ENCODE measurements at regions not wholly inside any gene's neighbourhood (a gene's known extent, or its start where the extent isn't known, plus 50 kb on each side); places are given as distances from the start of the nearest gene placed in this dataset.
"Not testable (repeated sequence)": the region's sequence is repeated elsewhere in the genome, so short reads cannot be mapped to it uniquely, and the experiment has no call there.

DNA sequence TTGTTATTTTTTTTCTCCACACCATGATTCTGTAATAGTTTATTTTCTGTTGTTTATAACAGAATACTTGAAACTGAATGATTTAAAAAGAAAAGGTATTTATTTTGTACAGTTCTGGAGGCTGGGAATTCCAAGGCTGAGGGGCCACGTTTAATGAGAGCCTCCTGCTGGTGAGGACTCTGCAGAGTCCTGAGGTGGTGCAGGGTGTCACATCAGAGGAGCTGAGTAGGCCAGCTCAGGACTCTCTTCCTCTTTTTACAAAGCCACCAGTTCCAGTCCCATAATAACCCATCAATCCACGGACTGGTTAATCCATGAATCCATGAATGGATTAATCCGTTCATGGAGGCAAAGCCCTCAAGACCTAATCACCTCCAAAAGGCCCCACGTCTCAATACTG is 71.6 kb downstream of the TFAP2A start:
- Histone ChIP-seq H3K36me3 (ENCODE audit: insufficient read depth, low read depth, low read length) (no peaks in the 10 kb centered on the region), H3K27me3 (ENCODE audit: insufficient read depth, low read length) (no peaks in the 10 kb centered on the region; the same call in 1 of the 2 replicates), H3K27ac (ENCODE audit: low read length) (no peak overlapping the region), H3K4me1 (ENCODE audit: insufficient read depth, low read length) (no peaks in the 10 kb centered on the region), H3K4me3 (ENCODE audit: low read length) (no peak overlapping the region), H3K9me3 (ENCODE audit: insufficient read depth, low read depth, low read length) (no peaks in the 10 kb centered on the region), H3K9ac (ENCODE audit: low read depth, low read length) (no peak overlapping the region)

DNA sequence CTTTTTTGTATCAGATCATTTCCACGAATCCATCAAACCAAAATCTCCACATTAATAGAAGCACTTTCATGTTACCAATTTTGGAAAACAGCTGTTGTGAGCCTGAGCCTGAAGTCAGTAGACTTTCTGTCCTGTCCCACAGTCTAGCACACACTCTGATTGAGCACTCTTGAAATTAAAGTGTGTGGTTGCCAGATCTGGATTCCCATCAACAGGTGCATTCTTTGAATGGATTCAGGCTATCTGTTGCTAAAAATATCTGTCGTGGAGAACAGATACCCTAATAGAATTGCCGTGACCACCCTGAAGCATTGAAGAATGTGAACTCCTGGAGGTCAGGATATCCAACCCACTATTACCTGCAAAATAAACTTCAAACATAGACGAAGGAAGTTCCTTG is 73.3 kb downstream of the TFAP2A start:
- H3K4me3 ChIP-seq (ENCODE audit: low read length) = no peak overlapping the region
- H3K36me3 ChIP-seq (ENCODE audit: insufficient read depth, low read depth, low read length) = no peaks in the 10 kb centered on the region
- H3K9ac ChIP-seq (ENCODE audit: low read depth, low read length) = no peak overlapping the region
- no peak overlapping the region for H3K27ac ChIP-seq (ENCODE audit: low read length)
- no peaks in the 10 kb centered on the region; the same call in 1 of the 2 replicates for H3K27me3 ChIP-seq (ENCODE audit: insufficient read depth, low read length)
- H3K4me1 ChIP-seq (ENCODE audit: insufficient read depth, low read length) = no peaks in the 10 kb centered on the region
- H3K9me3 ChIP-seq (ENCODE audit: insufficient read depth, low read depth, low read length) = no peaks in the 10 kb centered on the region

DNA sequence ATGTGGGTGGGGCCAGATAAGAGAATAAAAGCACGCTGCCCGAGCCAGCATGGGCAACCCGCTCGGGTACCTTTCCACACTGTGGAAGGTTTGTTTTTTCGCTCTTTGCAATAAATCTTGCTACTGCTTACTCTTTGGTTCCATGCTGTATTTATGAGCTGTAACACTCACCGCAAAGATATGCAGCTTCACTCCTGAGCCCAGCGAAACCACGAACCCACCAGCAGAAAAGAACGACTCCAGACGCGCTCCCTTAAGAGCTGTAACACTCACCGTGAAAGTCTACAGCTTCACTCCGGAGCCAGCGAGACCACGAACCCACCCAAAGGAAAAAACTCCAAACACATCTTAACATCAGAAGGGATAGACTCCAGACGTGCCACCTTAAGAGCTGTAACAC is 76.7 kb downstream of the TFAP2A start:
- Histone ChIP-seq H3K9ac (ENCODE audit: low read depth, low read length) (no peak overlapping the region), H3K4me1 (ENCODE audit: insufficient read depth, low read length) (no peaks in the 10 kb centered on the region), H3K4me3 (ENCODE audit: low read length) (no peak overlapping the region), H3K27me3 (ENCODE audit: insufficient read depth, low read length) (no peaks in the 10 kb centered on the region; the same call in 1 of the 2 replicates), H3K27ac (ENCODE audit: low read length) (no peak overlapping the region), H3K36me3 (ENCODE audit: insufficient read depth, low read depth, low read length) (no peaks in the 10 kb centered on the region), H3K9me3 (ENCODE audit: insufficient read depth, low read depth, low read length) (no peaks in the 10 kb centered on the region)

DNA sequence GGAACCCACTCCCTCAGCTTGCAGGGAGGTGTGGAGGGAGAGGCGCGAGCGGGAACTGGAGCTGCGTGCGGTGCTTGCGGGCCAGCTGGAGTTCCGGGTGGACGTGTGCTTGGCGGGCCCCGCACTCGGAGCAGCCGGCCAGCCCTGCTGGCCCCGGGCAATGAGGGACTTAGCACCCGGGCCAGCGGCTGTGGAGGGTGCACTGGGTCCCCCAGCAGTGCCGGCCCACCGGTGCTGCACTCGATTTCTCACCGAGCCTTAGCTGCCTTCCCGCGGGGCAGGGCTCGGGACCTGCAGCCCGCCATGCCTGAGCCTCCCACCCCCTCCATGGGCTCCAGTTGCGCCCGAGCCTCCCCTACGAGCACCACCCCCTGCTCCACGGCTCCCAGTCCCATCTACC is 77.5 kb downstream of the TFAP2A start:
- not testable (repeated sequence) for H3K4me3 ChIP-seq (ENCODE audit: low read length); H3K4me1 ChIP-seq (ENCODE audit: insufficient read depth, low read length); H3K9ac ChIP-seq (ENCODE audit: low read depth, low read length); H3K9me3 ChIP-seq (ENCODE audit: insufficient read depth, low read depth, low read length); H3K36me3 ChIP-seq (ENCODE audit: insufficient read depth, low read depth, low read length); H3K27me3 ChIP-seq (ENCODE audit: insufficient read depth, low read length); H3K27ac ChIP-seq (ENCODE audit: low read length)

DNA sequence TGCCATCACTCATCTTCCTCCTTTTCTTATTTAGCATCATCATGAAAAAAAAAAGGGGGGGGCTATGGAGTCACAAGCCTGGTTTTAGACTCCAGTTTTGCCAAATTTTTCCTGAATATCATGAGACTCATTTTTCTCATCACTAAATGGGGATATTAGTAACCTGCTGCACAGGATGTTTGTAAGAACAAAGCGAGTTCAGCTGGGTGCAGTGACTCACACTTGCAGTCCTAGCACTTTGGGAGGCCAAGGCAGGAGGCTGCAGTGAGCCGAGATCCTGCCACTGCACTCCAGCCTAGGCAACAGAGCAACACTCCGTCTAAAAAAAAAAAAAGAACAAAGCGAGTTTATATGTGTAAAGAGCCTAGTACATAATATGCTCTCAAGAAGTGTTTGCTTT is 82.8 kb downstream of the TFAP2A start:
- Histone ChIP-seq H3K27ac (ENCODE audit: low read length) (no peak overlapping the region), H3K9me3 (ENCODE audit: insufficient read depth, low read depth, low read length) (no peaks in the 10 kb centered on the region), H3K4me3 (ENCODE audit: low read length) (no peak overlapping the region), H3K9ac (ENCODE audit: low read depth, low read length) (no peak overlapping the region), H3K4me1 (ENCODE audit: insufficient read depth, low read length) (no peaks in the 10 kb centered on the region), H3K36me3 (ENCODE audit: insufficient read depth, low read depth, low read length) (no peaks in the 10 kb centered on the region), H3K27me3 (ENCODE audit: insufficient read depth, low read length) (no peaks in the 10 kb centered on the region)

DNA sequence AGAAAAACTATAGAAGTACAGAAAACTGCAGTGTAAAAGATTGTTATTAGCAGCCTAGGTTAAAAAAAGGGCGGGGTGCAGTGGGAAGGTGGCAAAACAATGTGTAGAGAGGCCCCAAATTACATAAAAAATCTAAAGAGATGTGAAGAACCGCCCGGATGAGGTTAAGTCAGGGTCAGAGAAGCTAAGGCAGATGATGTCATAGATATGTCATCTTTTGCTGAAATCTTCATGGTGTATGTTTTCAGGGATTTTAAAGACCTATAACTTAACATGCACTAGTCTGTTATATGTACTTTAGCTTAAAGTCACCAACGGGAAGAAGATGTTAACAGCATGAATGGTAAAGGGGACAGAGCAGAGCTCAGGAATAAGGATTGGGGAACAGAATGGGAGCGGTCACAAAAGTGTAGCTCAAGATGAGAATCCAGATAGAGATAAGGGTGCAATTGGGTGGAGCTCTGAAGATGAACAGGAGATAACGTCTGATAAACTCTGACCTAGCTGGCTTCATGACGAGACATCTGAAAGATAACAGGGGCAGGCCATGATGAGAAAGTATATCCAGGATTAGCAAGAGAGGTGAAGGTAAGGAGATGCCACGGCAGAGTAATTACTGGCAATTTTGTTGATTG is 83.4 kb downstream of the TFAP2A start:
- no peak overlapping the region for H3K27ac ChIP-seq (ENCODE audit: low read length)

DNA sequence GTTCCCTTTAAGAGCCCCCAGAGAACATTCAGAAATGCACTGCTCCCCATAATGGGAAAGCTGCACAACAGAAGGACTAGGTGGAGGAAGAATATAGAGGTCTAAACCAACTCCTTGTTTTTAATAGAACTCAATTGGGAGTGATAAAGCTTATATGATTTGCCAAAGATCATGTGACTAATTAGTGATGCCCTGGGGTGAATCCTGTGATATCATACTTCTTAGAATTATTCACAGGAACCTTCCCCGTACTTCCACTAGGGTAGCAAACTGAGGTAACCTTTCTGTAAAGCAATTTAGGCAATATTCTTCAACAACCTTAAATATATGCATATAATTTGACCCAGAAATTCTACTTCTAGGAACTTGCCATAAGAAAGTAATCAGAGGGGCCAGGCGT is 84.4 kb downstream of the TFAP2A start:
- H3K36me3 ChIP-seq (ENCODE audit: insufficient read depth, low read depth, low read length) = no peaks in the 10 kb centered on the region
- H3K9me3 ChIP-seq (ENCODE audit: insufficient read depth, low read depth, low read length) = no peaks in the 10 kb centered on the region
- no peak overlapping the region for H3K27ac ChIP-seq (ENCODE audit: low read length)
- H3K9ac ChIP-seq (ENCODE audit: low read depth, low read length) = no peak overlapping the region
- no peaks in the 10 kb centered on the region for H3K4me1 ChIP-seq (ENCODE audit: insufficient read depth, low read length)
- no peak overlapping the region for H3K4me3 ChIP-seq (ENCODE audit: low read length)
- no peaks in the 10 kb centered on the region for H3K27me3 ChIP-seq (ENCODE audit: insufficient read depth, low read length)

More for the DNA sequence above, 83.4 kb downstream of the TFAP2A start:
- H3K36me3 ChIP-seq (ENCODE audit: insufficient read depth, low read depth, low read length) = no peaks in the 10 kb centered on the region
- H3K4me1 ChIP-seq (ENCODE audit: insufficient read depth, low read length) = no peaks in the 10 kb centered on the region
- no peaks in the 10 kb centered on the region for H3K9me3 ChIP-seq (ENCODE audit: insufficient read depth, low read depth, low read length)
- H3K9ac ChIP-seq (ENCODE audit: low read depth, low read length) = no peak overlapping the region
- H3K27me3 ChIP-seq (ENCODE audit: insufficient read depth, low read length) = no peaks in the 10 kb centered on the region
- no peak overlapping the region for H3K4me3 ChIP-seq (ENCODE audit: low read length)

DNA sequence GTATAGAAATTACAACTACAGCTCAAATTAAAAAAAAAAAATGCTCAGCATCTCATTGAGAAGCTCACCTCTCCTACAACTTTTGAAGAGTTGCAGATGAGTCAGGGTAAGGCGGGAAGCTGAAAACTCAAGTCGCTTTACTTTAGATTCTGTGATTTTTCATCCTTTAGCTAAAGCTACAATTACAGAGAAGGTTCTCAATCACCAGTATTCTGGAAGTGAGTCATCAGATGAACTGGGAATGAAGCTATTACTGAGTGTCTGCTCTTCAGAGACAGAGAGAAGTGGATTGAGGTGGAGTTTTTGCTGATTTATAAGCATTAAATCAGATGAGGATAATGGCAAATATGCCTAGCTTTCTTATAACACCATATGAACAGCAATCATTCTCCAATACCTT is 91.9 kb downstream of the TFAP2A start:
- no peak overlapping the region for H3K27ac ChIP-seq (ENCODE audit: low read length)
- H3K9ac ChIP-seq (ENCODE audit: low read depth, low read length) = no peak overlapping the region
- no peaks in the 10 kb centered on the region for H3K9me3 ChIP-seq (ENCODE audit: insufficient read depth, low read depth, low read length)

DNA sequence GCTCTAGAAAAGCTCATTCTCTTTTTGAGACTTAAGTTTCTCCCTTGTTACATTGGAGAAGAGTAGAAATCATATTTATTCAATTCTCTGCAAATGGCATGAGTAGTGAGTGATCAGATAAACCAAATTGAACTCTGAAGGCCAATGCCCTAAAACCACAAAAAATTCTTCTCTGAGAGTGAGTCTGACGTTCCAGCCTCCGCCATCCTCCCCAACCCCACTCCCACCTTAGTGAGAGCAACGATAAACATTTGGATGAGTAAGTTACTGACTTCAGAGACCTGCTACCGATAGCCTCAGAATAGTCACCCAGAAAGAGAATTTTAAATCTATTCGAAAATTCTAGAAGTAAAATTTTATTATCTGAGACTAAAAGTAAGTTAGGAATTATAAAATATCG is 94.6 kb downstream of the TFAP2A start:
- H3K4me3 ChIP-seq (ENCODE audit: low read length) = no peak overlapping the region
- H3K4me1 ChIP-seq (ENCODE audit: insufficient read depth, low read length) = peaks cover 19% of the 10 kb centered on the region
- no peaks in the 10 kb centered on the region for H3K9me3 ChIP-seq (ENCODE audit: insufficient read depth, low read depth, low read length)
- no peak overlapping the region for H3K27ac ChIP-seq (ENCODE audit: low read length)
- H3K36me3 ChIP-seq (ENCODE audit: insufficient read depth, low read depth, low read length) = no peaks in the 10 kb centered on the region
- no peak overlapping the region for H3K9ac ChIP-seq (ENCODE audit: low read depth, low read length)
- no peaks in the 10 kb centered on the region for H3K27me3 ChIP-seq (ENCODE audit: insufficient read depth, low read length)

More for the DNA sequence above, 91.9 kb downstream of the TFAP2A start:
- no peaks in the 10 kb centered on the region for H3K27me3 ChIP-seq (ENCODE audit: insufficient read depth, low read length)
- no peaks in the 10 kb centered on the region for H3K36me3 ChIP-seq (ENCODE audit: insufficient read depth, low read depth, low read length)
- peaks cover 13% of the 10 kb centered on the region; the same call in 1 of the 2 replicates for H3K4me1 ChIP-seq (ENCODE audit: insufficient read depth, low read length)
- no peak overlapping the region for H3K4me3 ChIP-seq (ENCODE audit: low read length)

DNA sequence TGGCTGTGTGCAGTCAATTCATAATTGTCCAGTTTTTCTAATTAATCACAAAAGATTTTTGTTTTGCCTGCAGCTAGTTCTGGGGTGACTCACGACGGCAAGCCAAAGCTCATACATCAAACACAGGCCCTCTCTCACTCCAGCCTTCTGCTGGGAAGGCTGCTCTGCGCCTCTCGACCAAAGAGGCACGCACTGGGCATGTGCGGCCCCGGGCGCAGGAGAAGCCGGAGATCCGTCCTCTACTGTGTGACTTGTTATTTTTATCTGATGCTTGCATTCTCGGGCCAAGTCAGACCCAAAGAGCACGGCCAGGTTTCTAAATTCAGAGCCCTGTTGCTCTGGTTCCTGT is 98.5 kb downstream of the TFAP2A start:
- Histone ChIP-seq H3K9ac (ENCODE audit: low read depth, low read length) (no peak overlapping the region), H3K9me3 (ENCODE audit: insufficient read depth, low read depth, low read length) (no peaks in the 10 kb centered on the region), H3K36me3 (ENCODE audit: insufficient read depth, low read depth, low read length) (no peaks in the 10 kb centered on the region), H3K4me3 (ENCODE audit: low read length) (no peak overlapping the region), H3K27me3 (ENCODE audit: insufficient read depth, low read length) (no peaks in the 10 kb centered on the region), H3K4me1 (ENCODE audit: insufficient read depth, low read length) (peaks cover 23% of the 10 kb centered on the region), H3K27ac (ENCODE audit: low read length) (no peak overlapping the region)

DNA sequence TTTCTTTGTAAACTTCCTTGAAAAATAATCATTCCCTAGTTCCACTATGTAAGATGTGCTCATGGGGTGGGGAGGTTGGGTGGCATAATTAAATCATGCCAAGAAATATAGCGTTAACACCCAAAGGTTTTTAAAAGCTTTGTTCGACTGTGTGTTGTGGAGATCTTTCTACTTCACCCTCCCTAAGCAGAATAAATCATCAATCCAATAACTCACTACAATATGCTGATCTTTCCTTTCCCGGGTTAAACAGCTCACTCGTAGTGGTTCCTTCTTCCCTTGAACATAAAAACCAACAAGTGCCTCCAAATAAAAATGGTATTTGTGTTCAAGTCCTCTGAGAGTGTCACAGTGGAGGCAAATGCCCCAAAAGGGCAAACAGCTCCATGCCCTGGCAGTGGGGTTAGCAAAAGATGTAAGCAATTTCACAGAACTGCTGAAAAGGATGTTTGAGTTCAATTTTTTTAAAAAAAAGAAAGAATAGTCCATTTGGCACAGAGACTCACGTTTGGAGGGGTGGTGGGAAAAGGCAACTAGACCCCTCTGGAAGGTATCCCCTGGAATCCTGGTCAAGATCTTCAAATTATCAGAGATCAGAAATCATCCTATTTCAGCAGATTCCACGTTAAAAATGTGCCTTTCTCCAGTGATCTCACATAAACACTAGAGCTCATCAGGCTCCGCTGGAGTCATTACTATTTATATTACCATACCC is 99.1 kb downstream of the TFAP2A start:
- H3K27ac ChIP-seq (ENCODE audit: low read length) = no peak overlapping the region
- peak overlapping the region; percentile 5; the same call in 1 of the 2 replicates for H3K9ac ChIP-seq (ENCODE audit: low read depth, low read length)
- peaks cover 23% of the 10 kb centered on the region for H3K4me1 ChIP-seq (ENCODE audit: insufficient read depth, low read length)
- peak overlapping the region; percentile 1; the same call in 1 of the 2 replicates for H3K4me3 ChIP-seq (ENCODE audit: low read length)
- H3K36me3 ChIP-seq (ENCODE audit: insufficient read depth, low read depth, low read length) = no peaks in the 10 kb centered on the region
- H3K9me3 ChIP-seq (ENCODE audit: insufficient read depth, low read depth, low read length) = no peaks in the 10 kb centered on the region
- H3K27me3 ChIP-seq (ENCODE audit: insufficient read depth, low read length) = no peaks in the 10 kb centered on the region

DNA sequence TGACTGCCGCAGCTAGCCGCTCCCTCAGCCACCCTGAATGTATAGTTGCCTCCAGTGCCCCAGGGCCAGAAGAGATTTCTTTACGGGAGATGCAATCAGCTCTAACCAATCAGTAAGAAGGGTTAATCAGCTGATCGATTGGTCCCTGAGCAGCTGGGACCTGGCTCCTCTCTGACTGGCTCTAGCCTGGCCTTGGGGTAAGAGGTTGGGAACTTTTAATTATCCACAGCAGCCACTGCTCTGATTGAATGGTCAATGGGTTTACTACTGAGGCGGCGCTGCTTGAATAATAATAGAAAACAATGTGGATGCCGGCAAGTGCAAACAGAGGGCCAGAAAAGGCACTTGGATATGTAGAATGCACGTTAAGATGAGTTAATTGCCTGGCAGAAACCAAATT is 99.8 kb downstream of the TFAP2A start:
- Histone ChIP-seq H3K27ac (ENCODE audit: low read length) (no peak overlapping the region), H3K4me3 (ENCODE audit: low read length) (peak overlapping the region; percentile 11; the same call in 1 of the 2 replicates), H3K9me3 (ENCODE audit: insufficient read depth, low read depth, low read length) (no peaks in the 10 kb centered on the region), H3K36me3 (ENCODE audit: insufficient read depth, low read depth, low read length) (no peaks in the 10 kb centered on the region), H3K27me3 (ENCODE audit: insufficient read depth, low read length) (no peaks in the 10 kb centered on the region), H3K9ac (ENCODE audit: low read depth, low read length) (no peak overlapping the region; the same call in 1 of the 2 replicates), H3K4me1 (ENCODE audit: insufficient read depth, low read length) (peaks cover 27% of the 10 kb centered on the region)
